ENCODE measurements at regions not wholly inside any gene's neighbourhood (a gene's known extent, or its start where the extent isn't known, plus 50 kb on each side); places are given as distances from the start of the nearest gene placed in this dataset.
"Not testable (repeated sequence)": the region's sequence is repeated elsewhere in the genome, so short reads cannot be mapped to it uniquely, and the experiment has no call there.

DNA sequence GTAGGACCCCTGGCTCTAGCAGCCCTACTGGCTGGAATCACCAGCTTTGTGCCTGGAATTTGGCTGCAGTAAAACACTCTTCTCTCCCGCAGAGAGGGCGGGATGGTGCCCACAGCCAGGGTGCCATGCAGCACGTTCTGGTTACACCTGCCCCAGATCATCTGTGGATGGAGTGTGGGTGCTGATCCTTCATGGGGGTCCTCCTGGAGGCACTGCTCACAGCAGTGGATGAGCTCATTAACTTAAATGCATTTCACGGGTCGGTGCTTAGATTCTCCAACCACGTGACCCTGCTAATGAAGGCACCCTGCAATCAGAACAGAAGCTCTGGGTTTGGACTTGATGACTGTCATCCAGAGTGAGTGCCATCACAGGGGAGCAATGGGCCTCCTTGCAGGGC lies 138.6 kb upstream of the AFDN start:
- DNase-seq (ENCODE audit: low read depth), result no peak

DNA sequence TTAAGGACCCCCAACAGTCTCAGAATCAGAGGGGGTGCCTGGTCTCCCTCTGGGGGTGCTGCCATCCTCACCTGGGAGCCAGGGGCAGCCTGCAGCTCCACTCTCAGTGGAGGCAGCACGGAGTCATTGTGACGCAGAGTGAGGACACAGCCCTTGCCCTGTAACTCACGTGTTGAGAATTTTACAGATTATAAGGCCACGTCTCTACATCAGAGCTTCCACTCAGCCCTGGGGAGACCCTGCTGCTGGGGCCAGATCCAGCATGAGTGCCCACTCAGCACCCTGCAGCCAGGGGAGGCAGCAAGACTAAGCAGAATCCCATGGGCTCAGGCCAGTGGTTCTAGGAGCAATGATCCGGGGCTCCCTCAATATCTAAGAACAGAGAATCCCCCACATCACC lies 137.4 kb upstream of the AFDN start:
- DNase-seq (ENCODE audit: low read depth), result no peak

- DNase-seq (ENCODE audit: low read depth), result no peak
Observed at GRCh38 chr6:167689751-167690150, 137.0 kb upstream of the AFDN start.

DNA sequence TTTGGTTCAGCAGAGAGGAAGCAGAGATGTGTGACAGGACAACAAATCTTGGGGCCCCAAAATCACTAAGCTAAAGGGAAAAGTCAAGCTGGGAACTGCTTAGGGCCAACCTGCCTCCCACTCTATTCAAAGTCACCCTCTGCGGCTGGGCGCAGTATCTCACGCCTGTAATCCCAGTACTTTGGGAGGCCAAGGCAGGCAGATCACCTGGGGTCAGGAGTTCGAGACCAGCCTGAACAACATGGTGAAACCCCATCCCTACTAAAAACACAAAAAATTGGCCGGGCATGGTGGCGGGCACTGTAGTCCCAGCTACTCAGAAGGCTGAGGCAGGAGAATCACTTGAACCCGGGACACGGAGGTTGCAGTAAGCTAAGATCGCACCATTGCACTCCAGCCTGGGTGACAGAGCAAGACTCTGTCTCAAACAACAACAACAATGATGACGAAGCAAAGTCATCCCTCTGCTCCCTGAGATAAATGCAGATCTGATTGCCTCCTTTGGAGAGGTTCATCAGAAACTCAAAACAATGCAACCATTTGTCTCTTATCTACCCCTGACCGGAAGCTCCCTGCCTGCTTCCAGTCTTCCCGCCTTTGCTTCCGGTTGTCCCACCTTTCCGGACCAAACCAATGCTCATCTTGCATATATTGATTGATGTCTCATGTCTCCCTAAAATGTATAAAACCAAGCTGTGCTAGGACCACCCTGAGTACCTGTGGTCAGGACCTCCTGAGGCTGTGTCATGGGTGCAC lies 136.4 kb upstream of the AFDN start:
- not testable (repeated sequence) for DNase-seq (ENCODE audit: low read depth)

DNA sequence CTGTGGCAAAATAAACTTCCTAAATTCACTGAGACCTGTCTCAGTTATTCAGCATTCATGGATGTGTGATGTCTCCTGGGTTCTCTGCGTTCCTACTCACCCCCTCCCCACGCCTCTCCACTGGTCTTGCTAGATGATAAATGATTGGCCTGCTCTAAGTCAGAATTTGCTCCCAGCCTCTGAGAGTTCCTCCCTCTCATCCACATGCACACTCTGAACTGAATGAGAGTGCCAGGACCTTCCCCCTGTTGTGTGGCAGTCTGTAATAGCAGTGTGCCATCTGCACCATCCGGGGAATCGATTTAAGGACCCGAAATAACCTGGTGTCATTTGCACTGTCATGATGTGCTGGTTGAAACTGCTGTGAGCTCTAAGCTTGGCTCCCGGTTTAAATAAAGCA lies 135.8 kb upstream of the AFDN start:
- no peak for DNase-seq (ENCODE audit: low read depth)

- no peak for DNase-seq (ENCODE audit: low read depth)
Observed at GRCh38 chr6:167691533-167692312, 135.0 kb upstream of the AFDN start.

DNA sequence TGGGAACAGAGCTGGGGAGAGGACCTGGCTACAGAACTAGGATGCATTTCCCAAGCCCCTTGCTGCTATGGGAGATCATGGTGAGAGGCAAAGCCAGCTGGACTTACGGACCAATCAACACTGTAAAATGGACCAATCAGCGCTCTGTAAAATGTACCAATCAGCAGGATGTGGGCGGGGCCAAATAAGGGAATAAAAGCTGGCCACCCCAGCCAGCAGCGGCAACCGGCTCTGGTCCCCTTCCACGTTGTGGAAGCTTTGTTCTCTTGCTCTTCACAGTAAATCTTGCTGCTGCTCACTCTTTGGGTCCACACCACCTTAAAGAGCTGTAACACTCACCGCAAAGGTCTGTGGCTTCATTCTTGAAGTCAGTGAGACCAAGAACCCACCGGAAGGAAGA lies 133.2 kb upstream of the AFDN start:
- DNase-seq (ENCODE audit: low read depth), result not testable (repeated sequence)

DNA sequence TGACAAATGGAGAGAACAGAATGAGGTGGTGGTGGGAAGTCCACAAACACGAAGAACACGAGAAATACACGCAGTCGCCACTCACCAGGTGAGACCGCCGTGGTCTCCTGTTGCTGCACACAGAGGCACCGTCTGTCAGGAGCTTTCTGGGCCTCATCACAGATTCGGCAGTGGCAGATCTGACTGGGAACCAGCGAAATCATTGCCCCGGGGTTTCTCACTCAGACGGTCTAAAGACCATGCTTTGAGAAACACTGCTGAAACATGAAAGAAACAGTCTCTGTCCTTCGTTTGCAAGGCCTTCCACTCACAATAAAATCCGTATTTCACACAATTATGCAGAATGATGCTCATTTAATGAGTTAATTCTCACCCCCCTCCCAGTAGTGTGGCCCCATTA lies 130.9 kb upstream of the AFDN start:
- DNase-seq (ENCODE audit: low read depth), result no peak

GRCh38 chr6:167696296-167696695 lies 130.4 kb upstream of the AFDN start:
- DNase-seq (ENCODE audit: low read depth), result no peak

DNA sequence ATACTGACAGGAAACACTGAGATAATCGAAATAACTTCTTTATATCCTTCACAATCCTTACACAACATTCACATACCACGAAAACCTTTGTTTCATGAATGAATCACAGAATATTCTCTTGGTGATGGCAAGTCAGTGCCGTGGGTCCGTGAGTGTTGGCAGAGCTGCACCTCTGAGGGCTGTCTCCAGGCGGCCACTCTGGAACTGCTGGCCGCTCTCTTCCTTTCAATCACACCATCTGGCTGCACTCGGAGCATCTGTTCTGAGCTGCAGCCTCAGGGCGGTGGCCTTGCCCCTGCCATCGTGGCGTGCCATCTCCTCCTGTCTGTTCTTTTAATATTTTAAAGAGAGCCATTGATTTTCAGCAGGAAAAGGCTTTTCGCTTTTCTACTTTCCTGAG lies 129.4 kb upstream of the AFDN start:
- no peak for DNase-seq (ENCODE audit: low read depth)

DNA sequence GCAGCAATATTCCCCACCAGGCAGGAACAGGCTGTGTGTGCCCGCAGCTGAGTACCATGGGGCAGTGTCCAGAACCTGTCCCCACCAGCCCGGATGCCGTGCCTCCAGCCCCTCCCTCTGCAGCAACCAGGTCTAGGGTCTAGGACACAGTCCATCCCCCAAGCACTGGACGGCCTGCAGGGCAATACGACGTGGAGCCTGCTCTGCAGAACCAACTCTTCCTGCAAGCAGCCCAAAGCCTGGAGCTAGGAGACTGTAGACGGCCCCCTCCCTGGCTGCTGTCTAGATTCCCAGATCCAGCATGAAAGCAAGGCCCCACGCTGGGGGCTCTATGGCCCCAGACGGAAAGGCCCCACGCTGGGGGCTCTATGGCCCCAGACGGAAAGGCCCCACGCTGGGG lies 128.2 kb upstream of the AFDN start:
- no peak for DNase-seq (ENCODE audit: low read depth)

- no peak for DNase-seq (ENCODE audit: low read depth)
Observed at GRCh38 chr6:167699141-167699931, 127.4 kb upstream of the AFDN start.

GRCh38 chr6:167700199-167700598 lies 126.5 kb upstream of the AFDN start:
- no peak for DNase-seq (ENCODE audit: low read depth)

- DNase-seq (ENCODE audit: low read depth), result no peak
Observed at GRCh38 chr6:167701010-167701409, 125.7 kb upstream of the AFDN start.

GRCh38 chr6:167702241-167702827 lies 124.4 kb upstream of the AFDN start:
- DNase-seq (ENCODE audit: low read depth), result no peak

DNA sequence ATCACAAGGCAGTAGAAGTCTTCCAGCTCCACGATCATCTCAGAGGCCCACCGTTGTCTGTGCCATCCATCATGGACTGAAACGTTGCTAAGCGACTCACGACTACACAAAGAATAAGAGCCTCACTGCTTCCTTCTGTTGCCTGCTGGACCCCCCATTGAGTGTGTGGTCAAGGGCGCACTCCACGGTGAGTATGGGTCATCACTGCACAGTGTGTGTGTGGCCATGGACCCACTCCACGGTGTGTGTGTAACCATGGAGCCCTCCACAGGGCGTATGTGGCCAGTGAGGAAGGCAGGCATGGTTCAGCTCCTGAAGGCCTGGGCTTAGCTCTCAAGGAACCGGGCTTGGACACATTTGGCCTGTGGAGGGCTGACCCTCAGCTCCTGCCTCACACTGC lies 123.4 kb upstream of the AFDN start:
- no peak for DNase-seq (ENCODE audit: low read depth)

DNA sequence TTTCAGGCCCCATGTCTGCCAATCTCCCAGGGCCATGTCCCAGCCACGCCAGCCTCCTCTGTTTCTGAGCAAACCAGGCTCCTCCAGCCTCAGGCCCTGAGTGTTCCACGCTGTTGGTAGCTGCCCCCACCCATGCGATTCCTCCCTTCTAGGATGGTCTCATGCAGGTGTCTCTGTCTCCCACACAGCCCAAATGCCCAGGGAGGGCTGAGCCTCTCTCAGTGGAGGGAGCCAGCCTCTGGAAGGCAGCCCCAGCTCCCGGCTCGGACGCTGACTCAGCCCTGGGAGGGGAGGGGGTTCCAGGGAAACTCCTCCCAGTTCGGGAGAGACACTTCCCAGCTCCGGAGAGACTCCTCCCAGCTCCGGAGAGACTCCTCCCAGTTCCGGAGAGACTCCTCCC lies 122.9 kb upstream of the AFDN start:
- no peak for DNase-seq (ENCODE audit: low read depth)

- DNase-seq (ENCODE audit: low read depth), result no peak
Observed at GRCh38 chr6:167704396-167704901, 122.3 kb upstream of the AFDN start.

DNA sequence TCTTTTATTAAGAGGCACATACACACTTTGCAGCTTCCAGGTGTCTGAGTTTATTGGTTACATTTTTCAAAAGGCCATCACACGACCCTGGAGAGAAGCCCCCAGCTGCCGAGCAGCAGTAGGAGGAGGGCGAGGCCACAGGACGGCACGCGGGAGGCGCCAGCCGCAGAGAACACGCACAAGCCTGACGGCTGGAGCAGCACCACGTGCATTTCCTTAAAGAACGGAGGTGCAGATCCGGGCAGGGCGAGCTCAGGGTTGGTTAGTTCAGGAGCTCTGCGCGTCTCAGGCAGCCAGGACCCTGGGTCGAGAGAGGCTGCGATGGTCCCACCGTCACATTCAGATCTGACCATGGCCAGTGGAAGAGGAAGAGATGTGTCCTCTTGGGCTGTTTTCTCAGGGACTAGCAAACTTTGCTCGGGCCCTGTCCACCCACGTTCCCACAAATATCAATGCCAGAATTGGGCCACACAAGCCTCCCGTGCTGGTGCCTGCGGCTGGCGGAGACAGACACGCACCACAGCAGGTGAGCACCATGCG lies 121.4 kb upstream of the AFDN start:
- DNase-seq (ENCODE audit: low read depth), result no peak

GRCh38 chr6:167706313-167707109 lies 120.2 kb upstream of the AFDN start:
- no peak for DNase-seq (ENCODE audit: low read depth)
